GM12878 (cell line): ENCODE measurements at regions not wholly inside any gene's neighbourhood (a gene's known extent, or its start where the extent isn't known, plus 50 kb on each side); places are given as distances from the start of the nearest gene placed in this dataset.

ENCODE experiments used
- ATAC-seq: fragments of 200-7000 bp; cut with Tn5 transposase; 3 replicates; pipeline ENCODE4 v1.9.1; 2020; ENCODE audit warnings: mild to moderate bottlenecking, moderate library complexity
- BruUV-seq: library from RNA; stranded (reverse); fragments of 400-500 nt; replicated peaks from 2 replicates; lab custom pipeline; 2021; lab: Mats Ljungman, UMichigan
- CTCF ChIA-PET: fragments of 300-600 bp; sonication (Branson Sonifier 250); formaldehyde crosslinking; extraction: SDS; loops from one replicate; lab custom pipeline; 2021; ENCODE audit warnings: inconsistent platforms; lab: Yijun Ruan, JAX
- POLR2A ChIA-PET: fragments of 350-600 bp; formaldehyde crosslinking; extraction: SDS; loops from one replicate; lab custom pipeline; 2021; ENCODE audit warnings: inconsistent platforms; lab: Charles Lee
- RAD21 ChIA-PET: fragments of 300-600 bp; sonication (Branson Sonifier 250); formaldehyde crosslinking; loops from one replicate; lab custom pipeline; 2023; ENCODE audit warnings: antibody characterized with exemption; ENCODE audit not compliant: unreplicated experiment; lab: Charles Lee
- SMC1A ChIA-PET: fragments of 300-600 bp; sonication (Branson Sonifier 250); formaldehyde crosslinking; loops from one replicate; lab custom pipeline; 2023; ENCODE audit not compliant: unreplicated experiment, uncharacterized antibody; lab: Charles Lee
- DNase-seq: peaks from one replicate; pipeline ENCODE4 v3.0.0-alpha.2; 2011; ENCODE audit warnings: low read depth, low spot score
- FAIRE-seq: peaks from 3 replicates; lab custom pipeline; 2011; peaks lifted over from hg19 to GRCh38; lab: Jason Lieb, UNC
- H2AFZ ChIP-seq: 2 replicates; pipeline ENCODE4 v1.6.0; 2011; ENCODE audit warnings: low read depth, low read length, control low read depth; ENCODE audit not compliant: control insufficient read depth
- H3K27ac ChIP-seq: 2 replicates; pipeline ENCODE4 v1.5.1; 2011; ENCODE audit warnings: control low read depth; ENCODE audit not compliant: control insufficient read depth, insufficient read depth
- H3K27me3 ChIP-seq, 2 experiments: replicated peaks in 1 of 2; 2 replicates each; pipeline versions ENCODE4 v1.6.0 to v1.6.1; 2011; ENCODE audit warnings: low read length in 1 of 2; ENCODE audit not compliant: control insufficient read depth in 2 of 2, insufficient read depth in 2 of 2
- H3K36me3 ChIP-seq, 2 experiments: 2 replicates each; pipeline ENCODE4 v1.5.1; 2011; ENCODE audit warnings: low read length in 1 of 2; ENCODE audit not compliant: control insufficient read depth in 2 of 2, insufficient read depth in 2 of 2
- H3K4me1 ChIP-seq: 2 replicates; pipeline ENCODE4 v1.6.1; 2011; ENCODE audit warnings: mild to moderate bottlenecking, low read length, moderate library complexity, mixed read lengths; ENCODE audit not compliant: control insufficient read depth, insufficient read depth
- H3K4me2 ChIP-seq: 2 replicates; pipeline ENCODE4 v1.6.0; 2011; ENCODE audit warnings: control low read depth; ENCODE audit not compliant: control insufficient read depth, insufficient read depth
- H3K4me3 ChIP-seq: fragments of 200-600 bp; sonication (generic); 2 replicates; pipeline ENCODE4 v1.5.1; 2016
- H3K79me2 ChIP-seq: 2 replicates; pipeline ENCODE4 v1.6.0; 2011; ENCODE audit warnings: low read length; ENCODE audit not compliant: control insufficient read depth, insufficient read depth
- H3K9ac ChIP-seq: 2 replicates; pipeline ENCODE4 v1.8.0; 2011; ENCODE audit warnings: low read length, control low read depth, mixed read lengths; ENCODE audit not compliant: control insufficient read depth, insufficient read depth
- H3K9me3 ChIP-seq: replicated peaks from 3 replicates; pipeline ENCODE4 v1.5.1; 2011; ENCODE audit warnings: mild to moderate bottlenecking, low read length; ENCODE audit not compliant: control insufficient read depth, insufficient read depth
- H4K20me1 ChIP-seq: 2 replicates; pipeline ENCODE4 v1.6.0; 2011; ENCODE audit not compliant: control insufficient read depth, insufficient read depth
- CREB1 ChIP-seq: IDR thresholded peaks from 2 replicates; pipeline ENCODE4 v1.6.1; 2012; ENCODE audit warnings: low read depth, mild to moderate bottlenecking, inconsistent platforms
- ESRRA ChIP-seq: IDR thresholded peaks from 2 replicates; pipeline ENCODE4 v1.6.1; 2012; ENCODE audit warnings: mild to moderate bottlenecking, low read length, improper control_type of control experiment
- EZH2 ChIP-seq: IDR thresholded peaks from 2 replicates; pipeline ENCODE4 v1.6.1; 2012; ENCODE audit warnings: low read depth, mild to moderate bottlenecking, control low read depth, inconsistent platforms, low read length, borderline replicate concordance; ENCODE audit not compliant: control insufficient read depth
- FOXM1 ChIP-seq: IDR thresholded peaks from 2 replicates; pipeline ENCODE4 v1.6.1; 2012; ENCODE audit warnings: low read depth, mild to moderate bottlenecking, inconsistent platforms, low read length, moderate library complexity
- HDAC2 ChIP-seq: fragments of 200-600 bp; sonication (generic); IDR thresholded peaks from 2 replicates; pipeline ENCODE4 v1.6.1; 2017
- HDAC6 ChIP-seq: fragments of 200-600 bp; sonication (generic); IDR thresholded peaks from one replicate; pipeline ENCODE4 v1.8.0; 2017; ENCODE audit warnings: antibody characterized with exemption; ENCODE audit not compliant: unreplicated experiment
- NR2C1 ChIP-seq: fragments of 450-650 bp; IDR thresholded peaks from 2 replicates; pipeline ENCODE4 v1.6.1; 2017; ENCODE audit warnings: antibody characterized with exemption, mild to moderate bottlenecking, moderate library complexity
- NR2F1 ChIP-seq: fragments of 450-650 bp; conservative IDR thresholded peaks from 2 replicates; pipeline ENCODE4 v1.6.1; 2017; ENCODE audit warnings: mild to moderate bottlenecking
- POLR2A ChIP-seq: IDR thresholded peaks from 2 replicates; pipeline ENCODE4 v1.6.1; 2011; ENCODE audit warnings: low read depth, mild to moderate bottlenecking, low read length
- RAD21 ChIP-seq: IDR thresholded peaks from 2 replicates; pipeline ENCODE4 v1.6.1; 2011; ENCODE audit warnings: mild to moderate bottlenecking, low read depth, low read length, moderate library complexity; ENCODE audit not compliant: insufficient read depth
- RCOR1 ChIP-seq: conservative IDR thresholded peaks from 2 replicates; pipeline ENCODE4 v1.6.1; 2012; ENCODE audit warnings: low read depth, low read length, improper control_type of control experiment
- SMAD1 ChIP-seq: fragments of 450-650 bp; IDR thresholded peaks from 2 replicates; pipeline ENCODE4 v1.6.1; 2018; ENCODE audit warnings: mild to moderate bottlenecking, low read depth; ENCODE audit not compliant: partially characterized antibody
- SREBF2 ChIP-seq: IDR thresholded peaks from 2 replicates; pipeline ENCODE4 v1.6.1; 2012; ENCODE audit warnings: mild to moderate bottlenecking, low read length
- SRF ChIP-seq, 2 experiments: IDR thresholded peaks; 2 replicates each; pipeline ENCODE4 v1.6.1; 2011; ENCODE audit warnings: low read depth in 2 of 2, low read length in 2 of 2, mild to moderate bottlenecking in 1 of 2, moderate library complexity in 1 of 2
- TCF12 ChIP-seq: IDR thresholded peaks from 2 replicates; pipeline ENCODE4 v1.6.1; 2011; ENCODE audit warnings: low read depth, mild to moderate bottlenecking, low read length
- WGBS: methylation state at CpG from one replicate; pipeline ENCODE4 v1.1.6; 2016; ENCODE audit warnings: low lambda C conversion rate; ENCODE audit not compliant: insufficient replicate concordance, insufficient coverage; ENCODE audit errors: missing lambda C conversion rate; 5-methylcytosine and 5-hydroxymethylcytosine counted together
- in situ Hi-C: fragments of 300-500 bp; cut with MboI; formaldehyde crosslinking; loops from 9 replicates; pipeline ENCODE4 v1.14.3; 2018; ENCODE audit warnings: mixed read lengths
- intact Hi-C: fragments of 100-400 bp; cut with micrococcal nuclease; formaldehyde crosslinking; loops from one replicate; pipeline ENCODE4 v1.14.2; 2022; ENCODE audit not compliant: unreplicated experiment
- TF ChIP-seq, protein P1 (sequence below): fragments of 450-650 bp; IDR thresholded peaks from 2 replicates; pipeline ENCODE4 v1.6.1; 2018; ENCODE audit warnings: mild to moderate bottlenecking, low read depth, moderate library complexity; ENCODE audit not compliant: partially characterized antibody
- TF ChIP-seq, protein P2 (sequence below): IDR thresholded peaks from 2 replicates; pipeline ENCODE4 v1.6.1; 2012; ENCODE audit warnings: low read length, inconsistent platforms
- TF ChIP-seq, protein P3 (sequence below): IDR thresholded peaks from 2 replicates; pipeline ENCODE4 v1.6.1; 2012; ENCODE audit warnings: low read depth, low read length, improper control_type of control experiment

DNA sequence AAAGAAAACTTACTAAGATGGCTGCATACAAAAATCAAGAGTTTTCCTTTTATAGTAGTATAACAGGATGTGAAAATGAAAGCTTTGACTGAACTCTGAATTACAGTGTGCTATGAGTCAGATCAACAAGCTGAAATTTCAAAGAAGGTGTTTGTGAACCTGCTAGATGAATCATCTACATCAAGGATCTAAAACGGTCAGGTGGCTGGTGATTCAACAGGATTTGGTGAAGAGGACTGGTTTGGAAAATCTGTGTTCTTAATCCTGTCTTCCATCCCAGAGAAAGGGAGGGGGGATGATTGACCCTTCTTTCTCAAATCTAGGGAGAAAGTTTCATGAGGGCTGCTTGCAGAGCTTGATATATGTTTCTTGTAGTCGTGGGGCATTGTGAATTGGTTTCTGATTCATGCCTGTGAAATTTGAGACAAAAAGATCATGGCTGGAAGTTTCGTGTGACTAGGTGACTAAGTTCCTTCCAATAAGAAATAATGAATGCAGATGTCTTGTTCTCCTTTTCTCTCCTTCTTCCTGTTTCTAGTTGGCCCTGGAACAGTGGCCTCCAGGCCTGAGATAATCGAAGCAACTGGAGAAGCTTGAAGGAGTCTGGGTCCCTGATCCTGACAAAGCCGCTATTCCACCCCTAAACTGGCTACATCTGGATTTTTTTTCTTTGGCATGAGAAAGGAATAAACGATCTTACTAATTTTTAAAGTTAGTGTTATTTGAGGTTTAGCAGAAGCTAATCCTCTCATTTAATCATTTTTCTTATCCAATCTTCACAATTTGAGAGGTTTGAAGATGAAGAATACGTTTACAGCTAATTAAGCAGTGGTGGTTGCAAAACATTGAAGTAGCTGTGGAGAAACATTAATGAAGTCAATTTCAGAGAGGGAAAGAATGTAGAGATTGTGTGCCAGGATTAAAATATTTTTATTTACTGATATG lies 67.2 kb downstream of the MRPS30 start (continued):
- TF ChIP-seq HDAC2 (no peak), TCF12 (no peak), CREB1 (0 out of 2 replicates have a peak, but pooled peaks have one; percentile 51), NR2C1 (no peak), SMAD1 (no peak), HDAC6 (no peak), NR2F1 (no peak), SRF (IDR thresholded peaks at IDR 0.05; ENCODE audit: low read depth in 2 of 2, low read length in 2 of 2) (peak in 1 of 2 experiments; percentile 79; a peak in 2 of 4 replicates)
- TF ChIP-seq, protein P1, sequence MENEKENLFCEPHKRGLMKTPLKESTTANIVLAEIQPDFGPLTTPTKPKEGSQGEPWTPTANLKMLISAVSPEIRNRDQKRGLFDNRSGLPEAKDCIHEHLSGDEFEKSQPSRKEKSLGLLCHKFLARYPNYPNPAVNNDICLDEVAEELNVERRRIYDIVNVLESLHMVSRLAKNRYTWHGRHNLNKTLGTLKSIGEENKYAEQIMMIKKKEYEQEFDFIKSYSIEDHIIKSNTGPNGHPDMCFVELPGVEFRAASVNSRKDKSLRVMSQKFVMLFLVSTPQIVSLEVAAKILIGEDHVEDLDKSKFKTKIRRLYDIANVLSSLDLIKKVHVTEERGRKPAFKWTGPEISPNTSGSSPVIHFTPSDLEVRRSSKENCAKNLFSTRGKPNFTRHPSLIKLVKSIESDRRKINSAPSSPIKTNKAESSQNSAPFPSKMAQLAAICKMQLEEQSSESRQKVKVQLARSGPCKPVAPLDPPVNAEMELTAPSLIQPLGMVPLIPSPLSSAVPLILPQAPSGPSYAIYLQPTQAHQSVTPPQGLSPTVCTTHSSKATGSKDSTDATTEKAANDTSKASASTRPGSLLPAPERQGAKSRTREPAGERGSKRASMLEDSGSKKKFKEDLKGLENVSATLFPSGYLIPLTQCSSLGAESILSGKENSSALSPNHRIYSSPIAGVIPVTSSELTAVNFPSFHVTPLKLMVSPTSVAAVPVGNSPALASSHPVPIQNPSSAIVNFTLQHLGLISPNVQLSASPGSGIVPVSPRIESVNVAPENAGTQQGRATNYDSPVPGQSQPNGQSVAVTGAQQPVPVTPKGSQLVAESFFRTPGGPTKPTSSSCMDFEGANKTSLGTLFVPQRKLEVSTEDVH = no peak

DNA sequence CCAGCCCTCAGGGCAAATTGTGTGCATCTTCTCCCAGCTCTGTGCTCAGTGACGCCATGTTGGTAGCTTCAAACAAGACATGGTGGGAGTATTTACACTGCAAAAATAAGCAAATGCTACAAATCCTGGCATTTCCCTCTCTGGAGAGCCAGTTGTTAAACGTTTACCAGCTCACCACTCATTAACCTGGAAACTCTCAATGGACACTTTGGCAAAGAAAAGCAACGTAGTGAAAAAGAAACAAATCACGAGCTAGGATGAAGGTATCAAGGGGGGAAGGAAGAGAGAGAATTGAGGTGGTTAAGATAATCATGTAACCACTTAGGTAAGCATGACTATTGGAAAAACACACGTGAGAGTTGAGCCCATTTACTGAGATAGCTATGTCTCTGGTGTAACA lies 72.5 kb downstream of the MRPS30 start:
- no peaks in the 10 kb centered on the region for H3K27me3 ChIP-seq
- H3K27ac ChIP-seq = no peak overlapping the region
- ChIA-PET CTCF (interaction anchor here (1.5 kb wide), 1 partner anchor 19 kb away, joined by 6 read pairs; no protein-coding TSS in a partner anchor), SMC1A (interaction anchor here (1.0 to 2.1 kb wide), 4 partner anchors 8 to 27 kb away, joined by 3 to 6 read pairs (median 4); no protein-coding TSS in a partner anchor), POLR2A (no interaction called here), RAD21 (interaction anchor here (1.6 kb wide), 1 partner anchor 11 kb away, joined by 6 read pairs; no protein-coding TSS in a partner anchor)
- ATAC-seq = no peak
- H2AFZ ChIP-seq = no peak overlapping the region
- in situ Hi-C loops (no loop called here), intact Hi-C loops (no loop called here)
- 33% methylated on average over 5 of the region's 5 CpGs for WGBS
- H3K9me3 ChIP-seq = no peaks in the 10 kb centered on the region; the same call in 1 of the 3 replicates
- no peak overlapping the region for H3K9ac ChIP-seq
- no peaks in the 10 kb centered on the region for H3K79me2 ChIP-seq
- BruUV-seq = no TSS peak
- no peak overlapping the region for H3K4me3 ChIP-seq
- FAIRE-seq = no peak
- peaks cover 3% of the 10 kb centered on the region; the same call in 1 of the 2 replicates for H3K4me1 ChIP-seq
- H3K36me3 ChIP-seq = no peaks in the 10 kb centered on the region
- DNase-seq = no peak
- no peak overlapping the region for H3K4me2 ChIP-seq
- H4K20me1 ChIP-seq = no peaks in the 10 kb centered on the region
- TF ChIP-seq SREBF2 (no peak), FOXM1 (no peak), POLR2A (no peak), RCOR1 (no peak), RAD21 (no peak), ESRRA (no peak), EZH2 (no peak)
- TF ChIP-seq, protein P2, sequence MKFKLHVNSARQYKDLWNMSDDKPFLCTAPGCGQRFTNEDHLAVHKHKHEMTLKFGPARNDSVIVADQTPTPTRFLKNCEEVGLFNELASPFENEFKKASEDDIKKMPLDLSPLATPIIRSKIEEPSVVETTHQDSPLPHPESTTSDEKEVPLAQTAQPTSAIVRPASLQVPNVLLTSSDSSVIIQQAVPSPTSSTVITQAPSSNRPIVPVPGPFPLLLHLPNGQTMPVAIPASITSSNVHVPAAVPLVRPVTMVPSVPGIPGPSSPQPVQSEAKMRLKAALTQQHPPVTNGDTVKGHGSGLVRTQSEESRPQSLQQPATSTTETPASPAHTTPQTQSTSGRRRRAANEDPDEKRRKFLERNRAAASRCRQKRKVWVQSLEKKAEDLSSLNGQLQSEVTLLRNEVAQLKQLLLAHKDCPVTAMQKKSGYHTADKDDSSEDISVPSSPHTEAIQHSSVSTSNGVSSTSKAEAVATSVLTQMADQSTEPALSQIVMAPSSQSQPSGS = no peak
- TF ChIP-seq, protein P3, sequence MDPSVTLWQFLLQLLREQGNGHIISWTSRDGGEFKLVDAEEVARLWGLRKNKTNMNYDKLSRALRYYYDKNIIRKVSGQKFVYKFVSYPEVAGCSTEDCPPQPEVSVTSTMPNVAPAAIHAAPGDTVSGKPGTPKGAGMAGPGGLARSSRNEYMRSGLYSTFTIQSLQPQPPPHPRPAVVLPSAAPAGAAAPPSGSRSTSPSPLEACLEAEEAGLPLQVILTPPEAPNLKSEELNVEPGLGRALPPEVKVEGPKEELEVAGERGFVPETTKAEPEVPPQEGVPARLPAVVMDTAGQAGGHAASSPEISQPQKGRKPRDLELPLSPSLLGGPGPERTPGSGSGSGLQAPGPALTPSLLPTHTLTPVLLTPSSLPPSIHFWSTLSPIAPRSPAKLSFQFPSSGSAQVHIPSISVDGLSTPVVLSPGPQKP = no peak
